A673 (cell line): ENCODE measurements at regions not wholly inside any gene's neighbourhood (a gene's known extent, or its start where the extent isn't known, plus 50 kb on each side); places are given as distances from the start of the nearest gene placed in this dataset.

Source experiments
- BruUV-seq: library from RNA; stranded (reverse); fragments of 400-500 nt; replicated peaks from 2 replicates; lab custom pipeline; 2021; lab: Mats Ljungman, UMichigan
- CTCF ChIA-PET: fragments of 300-600 bp; sonication (Branson Sonifier 250); formaldehyde crosslinking; loops from one replicate; lab custom pipeline; 2022; ENCODE audit warnings: antibody characterized with exemption; lab: Charles Lee
- POLR2A ChIA-PET: fragments of 300-600 bp; sonication (Branson Sonifier 250); formaldehyde crosslinking; loops from one replicate; lab custom pipeline; 2022; ENCODE audit warnings: antibody characterized with exemption; ENCODE audit not compliant: low non-redundant PET; lab: Charles Lee
- DNase-seq: peaks from one replicate; pipeline ENCODE4 v3.0.0-alpha.2; 2015; ENCODE audit warnings: low spot score
- H3K27ac ChIP-seq: fragments of 200-600 bp; sonication (generic); 2 replicates; pipeline ENCODE4 v1.5.1; 2016; ENCODE audit warnings: mixed run types, low read depth, mild to moderate bottlenecking, mixed read lengths, antibody characterized with exemption, low read length; ENCODE audit not compliant: poor library complexity, severe bottlenecking
- H3K27me3 ChIP-seq: fragments of 200-600 bp; sonication (generic); replicated peaks from 2 replicates; pipeline ENCODE4 v1.6.1; 2017; ENCODE audit warnings: mixed run types, low read depth, mild to moderate bottlenecking, mixed read lengths, antibody characterized with exemption, low read length; ENCODE audit not compliant: insufficient read depth, poor library complexity
- H3K36me3 ChIP-seq: fragments of 200-600 bp; sonication (generic); 2 replicates; pipeline ENCODE4 v1.6.1; 2016; ENCODE audit warnings: mixed run types, mild to moderate bottlenecking, mixed read lengths, antibody characterized with exemption, low read length; ENCODE audit not compliant: insufficient read depth, poor library complexity, severe bottlenecking
- H3K4me1 ChIP-seq: fragments of 200-600 bp; sonication (generic); 2 replicates; pipeline ENCODE4 v1.6.1; 2017; ENCODE audit warnings: mixed run types, mild to moderate bottlenecking, mixed read lengths, antibody characterized with exemption, low read length; ENCODE audit not compliant: insufficient read depth, poor library complexity, severe bottlenecking
- H3K4me3 ChIP-seq: fragments of 200-600 bp; sonication (generic); 2 replicates; pipeline ENCODE4 v1.5.1; 2016; ENCODE audit warnings: low read depth, mixed run types, mild to moderate bottlenecking, mixed read lengths, low read length; ENCODE audit not compliant: poor library complexity, severe bottlenecking
- H3K9me3 ChIP-seq: fragments of 200-600 bp; sonication (generic); 2 replicates; pipeline ENCODE4 v1.6.1; 2016; ENCODE audit warnings: mixed run types, low read depth, mild to moderate bottlenecking, mixed read lengths, antibody characterized with exemption, low read length; ENCODE audit not compliant: poor library complexity, severe bottlenecking
- EZH2 ChIP-seq: fragments of 200-600 bp; sonication (generic); IDR thresholded peaks from 2 replicates; pipeline ENCODE4 v1.6.1; 2017; ENCODE audit warnings: borderline replicate concordance, low read depth, mild to moderate bottlenecking, mixed read lengths, antibody characterized with exemption, low read length; ENCODE audit not compliant: poor library complexity, severe bottlenecking
- intact Hi-C: fragments of 100-400 bp; cut with micrococcal nuclease; formaldehyde crosslinking; loops from one replicate; pipeline ENCODE4 v1.10.0; 2022; ENCODE audit not compliant: unreplicated experiment
- TF ChIP-seq, protein P1 (sequence below): fragments of 300-800, 200-600 bp; sonication (generic); conservative IDR thresholded peaks from 2 replicates; pipeline ENCODE4 v1.5.1; 2017; ENCODE audit warnings: low read depth, mild to moderate bottlenecking, antibody characterized with exemption, low read length, moderate library complexity, mixed read lengths

GRCh38 chr13:71149498-71150363 lies 717.3 kb downstream of the DACH1 start:
- H3K9me3 ChIP-seq: no peaks in the 10 kb centered on the region
- DNase-seq: no peak
- intact Hi-C loops: no loop called here
- no TSS peak for BruUV-seq
- H3K27ac ChIP-seq: no peak overlapping the region
- no peaks in the 10 kb centered on the region for H3K27me3 ChIP-seq
- H3K4me3 ChIP-seq: no peak overlapping the region
- ChIA-PET CTCF (no interaction called here), POLR2A (no interaction called here)
- no peaks in the 10 kb centered on the region for H3K4me1 ChIP-seq
- H3K36me3 ChIP-seq: no peaks in the 10 kb centered on the region
- TF ChIP-seq EZH2: no peak
- TF ChIP-seq, protein P1, sequence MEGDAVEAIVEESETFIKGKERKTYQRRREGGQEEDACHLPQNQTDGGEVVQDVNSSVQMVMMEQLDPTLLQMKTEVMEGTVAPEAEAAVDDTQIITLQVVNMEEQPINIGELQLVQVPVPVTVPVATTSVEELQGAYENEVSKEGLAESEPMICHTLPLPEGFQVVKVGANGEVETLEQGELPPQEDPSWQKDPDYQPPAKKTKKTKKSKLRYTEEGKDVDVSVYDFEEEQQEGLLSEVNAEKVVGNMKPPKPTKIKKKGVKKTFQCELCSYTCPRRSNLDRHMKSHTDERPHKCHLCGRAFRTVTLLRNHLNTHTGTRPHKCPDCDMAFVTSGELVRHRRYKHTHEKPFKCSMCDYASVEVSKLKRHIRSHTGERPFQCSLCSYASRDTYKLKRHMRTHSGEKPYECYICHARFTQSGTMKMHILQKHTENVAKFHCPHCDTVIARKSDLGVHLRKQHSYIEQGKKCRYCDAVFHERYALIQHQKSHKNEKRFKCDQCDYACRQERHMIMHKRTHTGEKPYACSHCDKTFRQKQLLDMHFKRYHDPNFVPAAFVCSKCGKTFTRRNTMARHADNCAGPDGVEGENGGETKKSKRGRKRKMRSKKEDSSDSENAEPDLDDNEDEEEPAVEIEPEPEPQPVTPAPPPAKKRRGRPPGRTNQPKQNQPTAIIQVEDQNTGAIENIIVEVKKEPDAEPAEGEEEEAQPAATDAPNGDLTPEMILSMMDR: no peak

GRCh38 chr13:71149046-71149445 lies 718.0 kb downstream of the DACH1 start:
- BruUV-seq: no TSS peak
- no peaks in the 10 kb centered on the region for H3K27me3 ChIP-seq
- no peak overlapping the region for H3K4me3 ChIP-seq
- no peak for DNase-seq
- H3K36me3 ChIP-seq: no peaks in the 10 kb centered on the region
- POLR2A ChIA-PET: no interaction called here
- H3K27ac ChIP-seq: no peak overlapping the region
- no peaks in the 10 kb centered on the region for H3K9me3 ChIP-seq
- H3K4me1 ChIP-seq: no peaks in the 10 kb centered on the region
- CTCF ChIA-PET: no interaction called here
- TF ChIP-seq, protein P1: no peak
- no peak for TF ChIP-seq EZH2
- intact Hi-C loops: no loop called here

GRCh38 chr13:71148396-71148795 lies 718.6 kb downstream of the DACH1 start:
- BruUV-seq: no TSS peak
- no peak for TF ChIP-seq EZH2
- TF ChIP-seq, protein P1: no peak
- POLR2A ChIA-PET: no interaction called here
- Histone ChIP-seq H3K27me3 (no peaks in the 10 kb centered on the region), H3K4me3 (no peak overlapping the region), H3K27ac (no peak overlapping the region), H3K36me3 (no peaks in the 10 kb centered on the region), H3K4me1 (no peaks in the 10 kb centered on the region), H3K9me3 (no peaks in the 10 kb centered on the region)
- intact Hi-C loops: no loop called here
- CTCF ChIA-PET: no interaction called here
- DNase-seq: no peak
